Fibroblast of skin of left biceps (primary cell): ENCODE measurements at regions not wholly inside any gene's neighbourhood (a gene's known extent, or its start where the extent isn't known, plus 50 kb on each side); places are given as distances from the start of the nearest gene placed in this dataset.

Experiments
- DNase-seq, 2 experiments: peaks; one replicate each; pipeline ENCODE4 v3.0.0-alpha.2; 2013; ENCODE audit warnings: low read depth in 2 of 2

- no peak for DNase-seq
Measured at GRCh38 chrX:131778269-131779218, 234.7 kb downstream of the OR13H1 start.

- DNase-seq = no peak
Measured at GRCh38 chrX:131779306-131779705, 235.4 kb downstream of the OR13H1 start.

- no peak for DNase-seq
Measured at GRCh38 chrX:131779741-131780140, 235.9 kb downstream of the OR13H1 start.

GRCh38 chrX:131782646-131783045, 238.8 kb downstream of the OR13H1 start:
- no peak for DNase-seq

DNA sequence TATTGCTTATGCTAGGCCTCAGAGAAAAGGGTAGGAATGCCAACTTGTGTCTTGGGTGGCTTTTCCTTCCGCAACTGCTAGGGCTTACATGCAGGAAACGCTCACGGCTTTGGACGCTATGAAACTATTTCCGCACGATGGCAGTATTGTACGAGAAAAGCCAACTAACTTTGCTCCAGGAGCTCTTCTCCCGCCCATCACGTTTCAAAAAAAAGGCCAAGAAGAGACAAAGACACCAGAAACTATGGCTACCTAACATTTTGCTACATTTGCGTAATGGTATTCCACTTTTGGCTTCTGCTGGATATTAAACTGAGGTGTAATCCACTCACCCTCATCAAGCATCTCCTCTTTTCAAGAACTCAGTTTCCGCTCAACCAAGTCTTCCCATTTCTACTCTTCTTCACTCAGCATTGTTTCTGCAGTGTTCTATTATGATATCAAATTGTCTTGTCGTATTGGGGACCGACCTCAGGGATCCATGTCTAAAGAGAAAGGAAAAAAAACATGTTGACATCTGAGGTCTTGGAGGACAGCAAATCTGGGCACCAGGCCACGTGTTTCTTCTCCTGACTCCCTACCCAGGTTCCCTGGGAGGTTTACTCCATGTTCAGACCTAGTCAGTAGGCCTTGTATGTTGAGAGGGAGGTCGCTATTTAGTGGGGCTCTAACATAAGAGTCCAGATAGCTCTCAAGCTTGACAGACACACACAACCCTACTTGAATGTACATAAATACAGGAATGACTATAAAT, 239.4 kb upstream of the STK26 start:
- DNase-seq = no peak

DNA sequence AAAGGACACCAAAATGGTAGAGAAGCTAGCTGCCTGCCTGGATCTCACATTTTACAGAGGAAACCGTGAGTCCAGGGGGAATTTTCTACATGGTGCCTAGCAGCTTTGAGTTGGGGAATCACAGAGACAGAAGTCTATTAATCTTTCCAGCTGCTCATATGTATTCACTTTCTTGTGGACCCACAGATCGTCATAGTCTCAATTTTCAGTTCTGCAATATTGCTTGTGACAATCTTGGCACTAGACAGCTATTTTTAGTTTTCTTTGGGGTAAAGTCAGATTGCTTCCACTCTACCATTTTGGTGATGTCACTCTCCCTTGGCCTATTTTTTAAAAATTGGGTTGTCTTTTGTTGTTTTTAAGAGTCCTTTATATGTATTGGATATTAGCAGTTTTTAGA, 233.4 kb upstream of the STK26 start:
- no peak for DNase-seq

DNA sequence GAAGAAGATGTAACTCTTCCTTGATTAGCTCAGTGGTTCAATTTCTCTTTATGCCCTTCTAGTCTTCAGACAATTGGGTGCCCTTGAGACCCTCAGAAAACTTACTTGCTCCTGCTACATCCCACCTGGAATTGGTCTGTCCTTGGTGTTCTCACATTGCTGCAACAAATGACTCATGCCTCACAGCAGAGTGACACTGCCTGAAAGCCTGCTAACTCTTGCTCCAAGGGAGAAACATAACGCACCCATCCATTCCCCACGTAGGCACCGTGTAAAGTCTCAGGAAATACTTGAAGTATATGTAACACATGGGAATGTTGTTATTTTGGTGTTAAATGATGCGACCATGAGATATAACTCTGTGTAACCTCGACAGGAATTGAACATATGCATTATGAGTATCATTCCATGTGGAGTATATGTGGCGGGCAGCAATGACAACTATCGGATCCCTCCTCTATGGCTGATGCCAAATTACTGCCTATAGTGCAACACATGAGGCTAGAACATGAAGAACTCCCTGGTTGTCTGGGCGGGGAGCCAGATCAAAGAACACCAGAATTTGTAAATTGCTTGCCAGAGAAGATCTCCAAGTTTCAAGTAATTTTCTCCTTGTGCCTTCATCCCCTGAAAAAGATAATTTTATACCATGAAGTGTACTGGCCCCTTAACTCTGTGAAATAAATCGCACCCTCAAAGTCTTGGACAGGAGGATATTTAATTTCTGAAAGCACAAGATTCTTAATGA, 231.3 kb upstream of the STK26 start:
- no peak for DNase-seq

DNA sequence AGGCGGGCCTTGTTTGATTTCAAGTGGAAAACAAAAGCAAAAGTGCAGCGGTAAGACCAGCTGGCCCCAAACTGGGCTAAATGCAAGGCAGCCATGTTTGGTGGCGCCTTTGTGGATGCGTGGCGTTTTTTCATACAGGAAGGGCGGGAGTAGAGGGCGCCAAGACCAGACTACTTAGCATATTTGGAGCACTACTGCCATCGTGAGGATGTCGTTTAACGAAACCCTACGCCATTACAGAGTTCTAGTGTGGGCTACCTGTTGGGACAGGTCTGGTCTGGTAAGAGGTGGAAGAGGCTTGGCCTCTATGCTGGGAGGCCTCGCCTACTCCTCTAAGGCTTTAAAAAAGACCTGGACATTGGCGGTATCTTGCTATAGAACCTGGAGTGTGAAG, 230.7 kb upstream of the STK26 start:
- no peak for DNase-seq

- no peak for DNase-seq
Measured at GRCh38 chrX:131792789-131793462, 230.2 kb upstream of the STK26 start.

GRCh38 chrX:131795442-131796229, 227.5 kb upstream of the STK26 start:
- no peak for DNase-seq

DNA sequence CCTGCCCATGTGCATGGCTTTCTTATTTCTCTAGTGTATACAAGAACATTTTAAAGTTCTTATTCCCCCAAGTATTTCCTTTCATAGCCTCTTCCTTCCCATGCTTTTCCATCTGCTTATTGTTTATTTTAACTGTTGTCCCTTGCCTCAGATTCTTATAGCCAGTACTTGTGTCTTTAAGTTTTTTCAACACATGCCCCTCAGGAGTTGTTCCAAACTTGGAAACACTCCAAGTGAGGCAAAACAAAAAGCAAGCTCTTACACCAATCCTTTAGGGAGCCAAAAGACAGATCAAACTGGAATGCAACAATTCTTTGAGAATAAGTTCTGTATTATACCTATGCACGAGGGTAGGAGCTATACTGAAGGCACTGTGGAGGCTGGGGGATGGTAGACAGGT, 222.0 kb upstream of the STK26 start:
- DNase-seq = no peak

DNA sequence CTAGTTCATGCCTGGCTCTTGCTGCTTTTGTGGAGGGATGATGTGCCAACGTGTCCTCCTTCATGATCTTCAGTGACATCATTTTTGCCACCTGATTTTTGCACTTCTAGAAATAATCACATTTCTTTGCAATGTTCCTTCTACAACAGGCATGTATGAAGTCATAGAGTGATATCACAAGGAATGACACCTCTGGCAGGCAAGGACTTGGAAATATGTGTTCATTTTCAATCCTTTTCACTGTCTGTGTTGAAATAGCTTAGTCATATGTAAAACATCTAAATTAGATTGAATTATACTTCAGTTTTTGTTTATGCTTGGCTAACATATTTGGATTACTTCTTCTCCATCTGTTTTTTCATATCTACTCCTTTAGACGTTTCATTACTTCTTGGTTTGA, 221.2 kb upstream of the STK26 start:
- no peak for DNase-seq

DNA sequence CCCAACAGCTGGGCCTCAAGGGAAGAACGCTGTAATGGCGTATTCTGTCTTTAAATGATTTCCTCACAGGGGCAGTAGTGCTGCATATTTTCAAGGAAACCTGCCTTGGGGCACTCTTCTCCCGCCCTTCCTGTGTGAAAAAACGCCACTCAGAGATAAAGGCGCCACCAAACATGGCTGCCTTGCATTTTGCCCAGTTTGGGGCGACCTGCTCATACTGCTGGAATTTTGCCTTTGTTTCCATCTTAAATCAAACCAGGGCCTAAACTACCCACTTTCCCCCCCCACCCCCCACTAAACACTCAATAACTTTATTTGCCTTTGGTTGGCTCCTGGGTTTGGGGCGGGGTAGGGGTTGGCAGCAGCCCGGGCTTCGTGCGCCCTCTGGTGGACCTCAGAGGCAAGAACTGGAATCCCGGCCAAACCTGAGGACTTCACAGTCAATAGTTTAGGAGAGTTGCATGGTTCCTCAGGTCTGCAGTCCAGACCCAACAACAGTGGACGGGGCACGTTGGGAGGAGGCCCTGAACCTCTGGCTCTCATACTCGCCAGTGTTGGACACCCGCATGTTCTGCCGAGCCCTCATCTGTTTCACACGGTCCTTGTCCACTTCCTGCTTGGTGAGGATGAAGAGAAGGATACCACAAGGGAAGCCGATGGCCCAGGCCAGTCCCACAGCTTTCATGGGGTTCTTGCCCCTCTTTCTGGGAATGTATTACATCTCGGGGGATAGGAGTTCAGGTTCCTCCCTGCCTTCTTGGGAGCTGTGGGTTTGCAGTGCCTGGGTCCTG, 220.1 kb upstream of the STK26 start:
- no peak for DNase-seq

- DNase-seq = no peak
Measured at GRCh38 chrX:131812847-131813825, 210.0 kb upstream of the STK26 start.

GRCh38 chrX:131816551-131817136, 206.5 kb upstream of the STK26 start:
- no peak for DNase-seq

- DNase-seq = no peak
Measured at GRCh38 chrX:131818297-131818936, 204.7 kb upstream of the STK26 start.

- DNase-seq = no peak
Measured at GRCh38 chrX:131821945-131822622, 201.0 kb upstream of the STK26 start.
